NB4 (cell line): ENCODE measurements at regions not wholly inside any gene's neighbourhood (a gene's known extent, or its start where the extent isn't known, plus 50 kb on each side); places are given as distances from the start of the nearest gene placed in this dataset.

Experiments
- CTCF ChIP-seq: IDR thresholded peaks from one replicate; pipeline ENCODE4 v1.5.1; 2012; ENCODE audit warnings: low read depth, low read length
- POLR2A ChIP-seq: IDR thresholded peaks from 2 replicates; pipeline ENCODE4 v1.6.1; 2011; ENCODE audit warnings: mild to moderate bottlenecking; ENCODE audit not compliant: insufficient read length; ENCODE audit errors: extremely low read depth

- TF ChIP-seq POLR2A (no peak), CTCF (no peak)
Measured at GRCh38 chr12:105457026-105457425, 126.5 kb downstream of the C12orf75 start.
